Fibroblast of lung (primary cell): ENCODE measurements at regions not wholly inside any gene's neighbourhood (a gene's known extent, or its start where the extent isn't known, plus 50 kb on each side); places are given as distances from the start of the nearest gene placed in this dataset.

Source experiments
- DNase-seq, 2 donors: peaks; one replicate each; pipeline versions ENCODE4 v3.0.0 to v3.0.0-alpha.2; 2010; ENCODE audit warnings: low read depth in 2 of 2
- H2AFZ ChIP-seq: 2 replicates; pipeline ENCODE4 v1.5.1; 2012; ENCODE audit warnings: low read length, control low read depth, inconsistent platforms
- H3K27ac ChIP-seq: 2 replicates; pipeline ENCODE4 v1.5.1; 2011; ENCODE audit warnings: low read length, control low read depth; ENCODE audit not compliant: insufficient read depth
- H3K27me3 ChIP-seq: 2 replicates; pipeline ENCODE4 v1.5.1; 2011; ENCODE audit warnings: mild to moderate bottlenecking, low read length; ENCODE audit not compliant: control insufficient read depth, insufficient read depth
- H3K36me3 ChIP-seq: 2 replicates; pipeline ENCODE4 v1.5.1; 2011; ENCODE audit warnings: low read length; ENCODE audit not compliant: control insufficient read depth, insufficient read depth
- H3K4me1 ChIP-seq: 2 replicates; pipeline ENCODE4 v1.5.1; 2011; ENCODE audit warnings: low read length; ENCODE audit not compliant: control insufficient read depth, insufficient read depth; ENCODE audit errors: extremely low read depth
- H3K4me2 ChIP-seq: 2 replicates; pipeline ENCODE4 v1.5.1; 2011; ENCODE audit warnings: low read length, control low read depth; ENCODE audit not compliant: insufficient read depth; ENCODE audit errors: extremely low read depth
- H3K4me3 ChIP-seq, 4 experiments: fragments of 200-600 bp in 1 of 4; sonication (generic) in 1 of 4; replicated peaks in 1 of 4; 2 replicates each; pipeline ENCODE4 v1.5.1; 2011 to 2016; ENCODE audit warnings: low read length in 4 of 4, low read depth in 3 of 4, mild to moderate bottlenecking in 3 of 4, control low read depth in 2 of 4, inconsistent platforms in 1 of 4, mixed read lengths in 1 of 4; ENCODE audit not compliant: insufficient read depth in 1 of 4; ENCODE audit errors: control extremely low read depth in 1 of 4
- H3K79me2 ChIP-seq: 2 replicates; pipeline ENCODE4 v1.5.1; 2012; ENCODE audit warnings: mild to moderate bottlenecking, low read length, inconsistent platforms; ENCODE audit not compliant: control insufficient read depth, insufficient read depth
- H3K9ac ChIP-seq: 2 replicates; pipeline ENCODE4 v1.5.1; 2011; ENCODE audit warnings: mild to moderate bottlenecking, low read length, control low read depth; ENCODE audit not compliant: insufficient read depth
- H3K9me3 ChIP-seq: 2 replicates; pipeline ENCODE4 v1.5.1; 2012; ENCODE audit warnings: low read depth, low read length; ENCODE audit not compliant: control insufficient read depth, insufficient read depth
- H4K20me1 ChIP-seq: 2 replicates; pipeline ENCODE4 v1.5.1; 2011; ENCODE audit warnings: low read length; ENCODE audit not compliant: control insufficient read depth, insufficient read depth; ENCODE audit errors: extremely low read depth
- CTCF ChIP-seq, 2 donors: IDR thresholded peaks in 1 of 2; conservative IDR thresholded peaks in 1 of 2; 1 replicate in 1 of 2; 2 replicates in 1 of 2; pipeline ENCODE4 v1.5.1; 2011 to 2012; ENCODE audit warnings: low read length in 2 of 2, control low read depth in 1 of 2, inconsistent platforms in 1 of 2, low read depth in 1 of 2, mild to moderate bottlenecking in 1 of 2
- EZH2 ChIP-seq: IDR thresholded peaks from 2 replicates; pipeline ENCODE4 v1.5.1; 2012; ENCODE audit warnings: low read length, control low read depth, mild to moderate bottlenecking; ENCODE audit errors: missing control alignments

DNA sequence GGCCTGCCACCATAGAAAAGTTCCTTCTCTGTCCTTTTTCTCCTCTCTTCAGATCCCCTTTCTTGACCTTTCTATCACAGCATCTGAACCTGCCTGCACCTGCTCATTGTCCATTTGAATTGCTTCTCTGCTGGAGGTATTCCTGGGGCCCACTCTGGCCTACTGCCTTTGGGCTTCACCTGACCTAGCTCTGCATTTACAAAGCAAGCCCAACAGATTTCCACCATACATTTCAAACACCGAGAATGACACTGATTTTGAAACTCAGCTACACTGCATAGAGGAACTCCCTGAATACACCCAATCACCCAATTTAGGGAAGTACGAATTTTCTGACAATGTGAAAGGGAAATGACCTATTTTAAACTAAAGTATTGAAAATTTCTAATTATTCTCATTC lies 284.5 kb upstream of the USP25 start:
- TF ChIP-seq EZH2, result no peak
- TF ChIP-seq CTCF (conservative IDR thresholded peaks at IDR 0.05 in 1 of 2, IDR thresholded peaks at IDR 0.05 in 1 of 2; ENCODE audit: low read depth in 1 of 2, low read length in 2 of 2), result no peak

GRCh38 chr21:15446223-15446622 lies 283.6 kb upstream of the USP25 start:
- no peaks in the 10 kb centered on the region for H3K9me3 ChIP-seq
- no peak overlapping the region for H3K27ac ChIP-seq
- H3K9ac ChIP-seq, result no peak overlapping the region
- no peak overlapping the region for H2AFZ ChIP-seq
- H3K27me3 ChIP-seq, result no peaks in the 10 kb centered on the region
- DNase-seq, result no peak
- H3K4me1 ChIP-seq, result no peaks in the 10 kb centered on the region
- no peaks in the 10 kb centered on the region for H3K36me3 ChIP-seq
- no peak overlapping the region for H3K4me3 ChIP-seq
- TF ChIP-seq CTCF (conservative IDR thresholded peaks at IDR 0.05 in 1 of 2, IDR thresholded peaks at IDR 0.05 in 1 of 2; ENCODE audit: low read depth in 1 of 2, low read length in 2 of 2) (no peak), EZH2 (no peak)
- H3K4me2 ChIP-seq, result no peak overlapping the region
- no peaks in the 10 kb centered on the region for H3K79me2 ChIP-seq
- no peaks in the 10 kb centered on the region for H4K20me1 ChIP-seq

More for the DNA sequence above, 284.5 kb upstream of the USP25 start:
- no peak overlapping the region for H2AFZ ChIP-seq
- H3K4me2 ChIP-seq, result no peak overlapping the region
- H3K36me3 ChIP-seq, result no peaks in the 10 kb centered on the region
- H3K4me3 ChIP-seq, result no peak overlapping the region
- H3K79me2 ChIP-seq, result no peaks in the 10 kb centered on the region
- H3K4me1 ChIP-seq, result no peaks in the 10 kb centered on the region
- H4K20me1 ChIP-seq, result no peaks in the 10 kb centered on the region
- H3K27me3 ChIP-seq, result no peaks in the 10 kb centered on the region
- no peaks in the 10 kb centered on the region for H3K9me3 ChIP-seq
- H3K27ac ChIP-seq, result no peak overlapping the region
- DNase-seq, result no peak
- no peak overlapping the region for H3K9ac ChIP-seq

DNA sequence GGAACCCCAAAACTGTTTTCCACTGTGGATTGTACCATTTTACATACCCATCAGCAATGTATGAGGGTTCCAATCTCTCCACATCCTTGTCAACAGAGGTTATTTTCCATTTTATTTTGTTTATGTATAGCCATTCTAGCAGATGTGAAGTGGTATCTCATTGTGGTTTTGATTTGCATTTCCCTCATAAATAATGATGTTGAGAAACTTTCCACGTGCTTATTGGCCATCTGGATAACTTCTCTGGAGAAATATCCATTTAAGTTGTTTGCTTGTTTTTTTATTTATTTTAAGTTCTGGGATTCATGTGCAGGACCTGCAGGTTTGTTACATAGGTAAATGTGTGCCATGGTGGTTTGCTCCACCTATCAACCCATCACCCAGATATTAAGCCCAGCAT lies 280.2 kb upstream of the USP25 start:
- Histone ChIP-seq H3K27me3 (no peaks in the 10 kb centered on the region), H4K20me1 (no peaks in the 10 kb centered on the region), H3K9ac (no peak overlapping the region), H3K4me3 (no peak overlapping the region), H3K4me2 (no peak overlapping the region), H3K27ac (no peak overlapping the region), H3K9me3 (no peaks in the 10 kb centered on the region), H3K4me1 (no peaks in the 10 kb centered on the region), H3K79me2 (no peaks in the 10 kb centered on the region), H3K36me3 (no peaks in the 10 kb centered on the region), H2AFZ (no peak overlapping the region)
- no peak for TF ChIP-seq EZH2
- no peak for TF ChIP-seq CTCF (conservative IDR thresholded peaks at IDR 0.05 in 1 of 2, IDR thresholded peaks at IDR 0.05 in 1 of 2; ENCODE audit: low read depth in 1 of 2, low read length in 2 of 2)
- no peak for DNase-seq
